ENCODE measurements at regions not wholly inside any gene's neighbourhood (a gene's known extent, or its start where the extent isn't known, plus 50 kb on each side); places are given as distances from the start of the nearest gene placed in this dataset.

- TF ChIP-seq POLR2A (IDR thresholded peaks at IDR 0.05; ENCODE audit: low read depth, low read length) (no peak), POLR2AphosphoS5 (IDR thresholded peaks at IDR 0.05; ENCODE audit: low read depth, low read length) (no peak), TAF1 (IDR thresholded peaks at IDR 0.05; ENCODE audit: borderline replicate concordance, low read depth, low read length) (no peak)
Observed at GRCh38 chr7:79822620-79823240, 311.9 kb upstream of the GNAI1 start.

All from GM12892 (cell line).